T-cell (primary cell): ENCODE measurements at regions not wholly inside any gene's neighbourhood (a gene's known extent, or its start where the extent isn't known, plus 50 kb on each side); places are given as distances from the start of the nearest gene placed in this dataset.

Experiments
- ATAC-seq, 4 experiments: fragments of 200-7000 bp in 3 of 4; fragments of 150-1000 bp in 1 of 4; cut with Tn5 transposase; replicated peaks in 1 of 4; 1 replicate in 3 of 4; 2 replicates in 1 of 4; pipeline ENCODE4 v1.10.0; 2021; ENCODE audit warnings: moderate library complexity in 3 of 4, mild to moderate bottlenecking in 2 of 4, moderate number of reproducible peaks in 1 of 4
- CTCF ChIA-PET, 2 donors: fragments of 300-600 bp; sonication (Branson Sonifier 250); formaldehyde crosslinking; loops; one replicate each; lab custom pipeline; 2022; ENCODE audit warnings: antibody characterized with exemption in 2 of 2; lab: Charles Lee
- POLR2A ChIA-PET, 2 donors: fragments of 300-600 bp; sonication (Branson Sonifier 250); formaldehyde crosslinking; loops; one replicate each; lab custom pipeline; 2022; ENCODE audit warnings: antibody characterized with exemption in 2 of 2; lab: Charles Lee
- DNase-seq, 35 experiments: peaks; one replicate each; pipeline versions ENCODE4 v3.0.0 to v3.0.0-alpha.2; 2013 to 2023
- H3K27ac ChIP-seq: one replicate; pipeline ENCODE4 v1.5.1; 2013; ENCODE audit warnings: low read length
- H3K27me3 ChIP-seq, 2 experiments: replicated peaks in 1 of 2; 1 replicate in 1 of 2; 2 replicates in 1 of 2; pipeline versions ENCODE4 v1.6.1 to v1.7.0; 2013; ENCODE audit warnings: low read length in 1 of 2, mixed read lengths in 1 of 2; ENCODE audit not compliant: control insufficient read depth in 2 of 2, insufficient read depth in 2 of 2; ENCODE audit errors: extremely low read depth in 1 of 2
- H3K36me3 ChIP-seq, 2 donors: 1 replicate in 1 of 2; 2 replicates in 1 of 2; pipeline versions ENCODE4 v1.6.1 to v1.7.0; 2013; ENCODE audit warnings: low read length in 1 of 2; ENCODE audit not compliant: control insufficient read depth in 2 of 2, insufficient read depth in 1 of 2; ENCODE audit errors: extremely low read depth in 1 of 2
- H3K4me1 ChIP-seq, 2 experiments: 1 replicate in 1 of 2; 2 replicates in 1 of 2; pipeline versions ENCODE4 v1.6.1 to v1.7.0; 2013; ENCODE audit warnings: low read length in 2 of 2, mixed read lengths in 1 of 2; ENCODE audit not compliant: insufficient read depth in 2 of 2, control insufficient read depth in 1 of 2; ENCODE audit errors: extremely low read depth in 1 of 2
- H3K4me3 ChIP-seq, 2 donors: 1 replicate in 1 of 2; 2 replicates in 1 of 2; pipeline versions ENCODE4 v1.5.1 to v1.7.0; 2013; ENCODE audit warnings: mild to moderate bottlenecking in 2 of 2, low read length in 1 of 2, moderate library complexity in 1 of 2; ENCODE audit not compliant: control insufficient read depth in 1 of 2; ENCODE audit errors: extremely low read depth in 1 of 2
- H3K9me3 ChIP-seq: 2 replicates; pipeline ENCODE4 v1.7.0; 2013
- H3K27ac Mint-ChIP-seq, 2 donors: one replicate each; pipeline ENCODE4 v1.8.0; 2020 to 2021; ENCODE audit warnings: mild to moderate bottlenecking in 2 of 2, mixed read lengths in 2 of 2
- H3K27me3 Mint-ChIP-seq, 2 donors: one replicate each; pipeline ENCODE4 v1.8.0; 2021 to 2022; ENCODE audit warnings: mixed read lengths in 2 of 2
- H3K36me3 Mint-ChIP-seq: one replicate; pipeline ENCODE4 v1.8.0; 2021; ENCODE audit warnings: mixed read lengths
- H3K4me1 Mint-ChIP-seq, 3 donors: one replicate each; pipeline ENCODE4 v1.8.0; 2020 to 2022; ENCODE audit warnings: mixed read lengths in 3 of 3, mild to moderate bottlenecking in 1 of 3
- H3K4me3 Mint-ChIP-seq, 3 donors: one replicate each; pipeline ENCODE4 v1.8.0; 2020 to 2022; ENCODE audit warnings: mild to moderate bottlenecking in 3 of 3, mixed read lengths in 3 of 3, moderate library complexity in 3 of 3
- H3K9me3 Mint-ChIP-seq, 3 donors: one replicate each; pipeline ENCODE4 v1.8.0; 2020 to 2022; ENCODE audit warnings: mixed read lengths in 3 of 3
- WGBS: methylation state at CpG from one replicate; pipeline ENCODE4 v1.1.5; 2013; ENCODE audit warnings: missing lambda C conversion rate; ENCODE audit not compliant: insufficient coverage; 5-methylcytosine and 5-hydroxymethylcytosine counted together

DNA sequence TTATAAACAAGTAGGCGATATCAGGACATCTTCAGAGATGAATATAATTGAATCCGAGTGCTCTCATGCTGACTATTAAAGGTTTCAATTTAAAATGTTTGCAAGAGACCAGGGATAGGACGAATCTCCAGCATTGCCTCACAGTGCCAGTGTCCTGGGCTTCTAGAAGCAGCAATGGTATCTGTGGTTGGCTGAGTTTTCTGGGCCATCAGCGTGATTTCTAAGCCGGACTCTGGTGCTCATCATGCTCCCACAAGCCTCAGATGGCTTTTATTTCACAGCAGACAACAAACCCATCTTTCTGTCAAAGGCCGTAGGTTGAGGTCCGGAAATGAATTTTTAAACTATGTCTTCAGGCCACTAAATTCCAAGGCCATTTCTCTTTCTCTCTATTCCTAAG lies 187.7 kb downstream of the FOXO1 start:
- ATAC-seq (no peak), DNase-seq (no peak)
- Mint-ChIP-seq H3K4me1 (peaks cover 55 to 73% (median 59%) of the 10 kb centered on the region in 3 donors), H3K9me3 (peaks cover 0 to 4% (median 0%) of the 10 kb centered on the region in 3 donors), H3K4me3 (no peak overlapping the region), H3K36me3 (no peaks in the 10 kb centered on the region), H3K27me3 (no peaks in the 10 kb centered on the region), H3K27ac (peak overlapping the region in 1 of 2 donors; percentile 1)
- Histone ChIP-seq H3K4me1 (peaks cover 26 to 43% of the 10 kb centered on the region in 2 experiments), H3K4me3 (no peak overlapping the region), H3K27ac (no peak overlapping the region), H3K36me3 (no peaks in the 10 kb centered on the region), H3K27me3 (no peaks in the 10 kb centered on the region), H3K9me3 (no peaks in the 10 kb centered on the region)
- CTCF ChIA-PET: no interaction called here
- WGBS: 100% methylated on average over 2 of the region's 7 CpGs
- POLR2A ChIA-PET: no interaction called here

DNA sequence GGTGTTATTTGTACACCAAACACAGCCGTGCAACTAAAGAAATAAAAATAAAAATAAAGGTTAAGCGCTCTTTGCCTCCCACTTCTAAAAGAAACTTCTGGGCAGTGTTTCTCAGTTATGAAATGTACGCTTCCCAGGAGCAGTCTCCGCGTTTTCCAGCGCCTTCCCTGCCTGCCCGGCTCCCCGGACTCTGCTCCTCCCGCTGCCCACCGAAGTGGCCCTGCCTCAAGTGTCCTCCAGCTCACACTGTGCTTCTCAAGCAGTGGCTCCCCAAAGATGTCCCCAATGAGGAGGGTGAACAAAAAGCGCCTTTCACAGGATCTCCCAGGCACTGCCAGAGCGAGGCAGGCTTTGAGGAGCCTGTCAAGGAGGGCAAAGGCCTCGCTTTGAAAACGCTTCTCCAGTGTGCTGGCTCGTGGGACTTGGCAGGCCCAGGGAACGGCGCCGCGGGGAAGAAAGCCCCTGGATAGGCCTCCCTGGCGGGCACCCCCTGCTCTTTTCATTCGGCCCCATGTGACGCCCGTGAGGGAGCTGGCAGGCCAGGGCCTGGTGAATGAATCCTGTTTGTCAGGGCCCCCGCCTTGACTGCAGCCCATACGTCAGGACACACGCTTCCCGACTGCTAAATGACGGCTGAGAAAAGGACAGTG lies 187.1 kb downstream of the FOXO1 start:
- CTCF ChIA-PET: no interaction called here
- Histone ChIP-seq H3K9me3 (no peaks in the 10 kb centered on the region), H3K36me3 (no peaks in the 10 kb centered on the region), H3K4me3 (no peak overlapping the region), H3K27ac (no peak overlapping the region), H3K4me1 (peaks cover 32 to 49% of the 10 kb centered on the region in 2 experiments), H3K27me3 (no peaks in the 10 kb centered on the region)
- H3K9me3 Mint-ChIP-seq: peaks cover 0 to 4% (median 0%) of the 10 kb centered on the region in 3 donors
- ATAC-seq (no peak), DNase-seq (no peak)
- H3K27ac Mint-ChIP-seq: peak overlapping the region in 1 of 2 donors; percentile 1
- no peaks in the 10 kb centered on the region for H3K27me3 Mint-ChIP-seq
- WGBS: 94% methylated on average over 27 of the region's 28 CpGs
- POLR2A ChIA-PET: no interaction called here
- H3K4me3 Mint-ChIP-seq: no peak overlapping the region
- peaks cover 61 to 75% (median 65%) of the 10 kb centered on the region in 3 donors for H3K4me1 Mint-ChIP-seq
- H3K36me3 Mint-ChIP-seq: no peaks in the 10 kb centered on the region

DNA sequence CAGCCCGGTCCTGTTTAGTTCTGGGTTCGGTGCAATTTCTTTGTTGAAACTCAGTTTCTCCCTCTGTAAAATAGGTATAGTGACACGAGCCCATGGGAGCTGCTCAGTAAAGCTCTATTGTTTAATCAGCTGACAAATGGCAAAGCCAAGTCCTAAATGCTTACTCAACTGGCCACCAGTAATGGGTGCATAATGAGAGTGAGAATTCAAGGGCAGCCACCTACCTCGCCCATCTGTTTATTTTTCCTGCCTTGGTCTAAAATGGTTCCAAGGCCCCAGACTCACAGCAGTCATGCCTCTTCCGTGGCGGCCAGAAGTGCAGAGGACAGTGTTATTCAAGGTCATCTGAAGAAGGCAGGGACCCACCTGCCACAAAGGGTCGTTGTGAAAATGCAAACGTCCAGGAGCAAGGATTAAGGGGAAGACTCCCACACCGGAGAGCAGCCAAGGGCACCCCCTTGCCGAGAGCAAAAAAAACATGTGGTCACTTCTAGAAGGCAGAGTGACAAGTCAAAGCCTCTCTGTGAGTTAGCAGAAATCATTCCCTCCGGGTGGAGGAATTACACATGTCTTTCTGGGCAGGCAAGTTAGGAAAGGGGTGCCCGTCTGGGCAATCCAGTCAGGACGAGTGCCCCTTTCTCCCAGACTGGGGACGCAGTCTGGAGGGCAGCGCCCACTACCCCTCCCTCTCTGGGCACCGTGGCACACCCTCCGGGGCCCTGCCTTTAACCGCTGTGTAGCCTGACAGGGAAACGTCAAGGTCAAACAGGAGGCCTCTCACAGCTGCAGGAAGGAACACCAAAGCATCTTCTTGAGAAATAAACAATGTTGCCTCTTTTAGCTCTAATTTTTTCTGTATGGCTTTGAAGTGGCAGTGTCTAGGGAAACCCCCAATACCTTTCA lies 186.2 kb downstream of the FOXO1 start:
- peaks cover 41 to 58% of the 10 kb centered on the region in 2 experiments for H3K4me1 ChIP-seq
- ATAC-seq (peak; percentile 12 to 30 (median 19)), DNase-seq (peak in 5 of 35 experiments; percentile 10 to 51 (median 31))
- no peak overlapping the region for H3K4me3 ChIP-seq
- ChIA-PET POLR2A (no interaction called here), CTCF (interaction anchor here in 1 of 2 donors (0.5 to 0.6 kb wide), 2 partner anchors 28 to 797 kb away, joined by 3 read pairs; no protein-coding TSS in a partner anchor)
- H3K36me3 ChIP-seq: no peaks in the 10 kb centered on the region
- no peak overlapping the region for H3K27ac ChIP-seq
- Mint-ChIP-seq H3K27me3 (no peaks in the 10 kb centered on the region), H3K9me3 (peaks cover 0 to 4% (median 0%) of the 10 kb centered on the region in 3 donors), H3K4me3 (peak overlapping the region in 2 of 3 donors; percentile 31 to 73), H3K4me1 (peaks cover 69 to 79% (median 70%) of the 10 kb centered on the region in 3 donors), H3K27ac (peak overlapping the region; percentile 67 to 94), H3K36me3 (no peaks in the 10 kb centered on the region)
- no peaks in the 10 kb centered on the region for H3K9me3 ChIP-seq
- no peaks in the 10 kb centered on the region for H3K27me3 ChIP-seq
- WGBS: 62% methylated on average over 17 of the region's 19 CpGs

DNA sequence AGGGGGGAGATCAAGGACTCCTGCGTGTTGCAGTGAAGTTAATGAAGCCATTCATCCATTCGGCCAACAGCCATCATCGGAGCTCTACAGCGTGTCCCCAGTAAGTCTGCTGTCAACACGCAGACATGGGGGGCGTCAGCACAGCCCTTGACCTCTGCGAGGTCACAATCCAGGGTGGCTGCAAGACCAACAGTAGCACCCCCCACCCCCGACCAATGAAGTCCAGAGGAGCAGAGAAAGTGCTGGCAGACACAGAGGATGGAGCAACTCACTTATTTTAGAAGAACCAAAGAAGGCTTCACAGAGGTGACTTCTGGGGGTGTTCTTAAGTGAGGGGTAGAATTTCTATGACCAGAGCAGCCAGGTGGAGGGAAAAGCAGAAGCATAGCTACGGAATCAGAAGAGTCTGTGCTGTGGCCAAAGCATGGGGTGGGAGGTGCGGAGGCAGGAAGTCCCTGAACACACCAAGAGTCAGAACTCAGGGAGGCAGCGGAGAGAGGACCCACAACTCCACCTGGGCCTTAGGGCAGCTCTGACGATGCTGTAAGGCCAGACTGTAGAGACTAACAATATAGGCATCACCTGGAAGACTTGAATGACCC lies 185.4 kb downstream of the FOXO1 start:
- Mint-ChIP-seq H3K4me3 (peak overlapping the region in 2 of 3 donors; percentile 31 to 73), H3K9me3 (no peaks in the 10 kb centered on the region), H3K27me3 (no peaks in the 10 kb centered on the region), H3K36me3 (no peaks in the 10 kb centered on the region), H3K4me1 (peaks cover 71 to 79% (median 74%) of the 10 kb centered on the region in 3 donors), H3K27ac (peak overlapping the region; percentile 67 to 94)
- Histone ChIP-seq H3K27me3 (no peaks in the 10 kb centered on the region), H3K4me3 (no peak overlapping the region), H3K4me1 (peaks cover 43 to 65% of the 10 kb centered on the region in 2 experiments), H3K27ac (no peak overlapping the region), H3K36me3 (no peaks in the 10 kb centered on the region), H3K9me3 (no peaks in the 10 kb centered on the region)
- ChIA-PET CTCF (interaction anchor here in 1 of 2 donors (0.6 kb wide), 2 partner anchors 373 to 798 kb away, joined by 3 to 13 read pairs; no protein-coding TSS in a partner anchor), POLR2A (no interaction called here)
- ATAC-seq: no peak
- DNase-seq: no peak
- WGBS: 69% methylated on average over 11 of the region's 12 CpGs

DNA sequence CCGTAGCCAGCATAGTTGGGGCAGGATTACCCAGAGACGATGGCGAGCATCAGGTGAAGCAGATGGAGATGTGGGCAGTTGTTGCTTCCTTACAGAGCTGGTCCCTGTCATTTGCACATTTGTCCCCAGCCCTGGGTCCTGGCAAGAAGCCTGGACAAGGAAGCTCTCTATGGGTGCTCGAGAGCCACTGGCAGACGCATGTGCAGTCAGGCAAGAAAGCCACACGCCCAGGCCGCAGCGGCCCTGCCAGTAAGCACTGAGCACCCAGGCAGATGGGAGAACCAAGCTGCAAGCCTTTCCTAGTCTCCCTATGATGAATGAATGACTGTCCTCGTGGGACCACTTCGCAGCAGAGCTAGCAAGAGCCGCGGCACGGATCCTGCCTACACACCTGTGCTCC lies 182.8 kb downstream of the FOXO1 start:
- Mint-ChIP-seq H3K27me3 (no peaks in the 10 kb centered on the region), H3K27ac (peak overlapping the region; percentile 94 to 97), H3K9me3 (no peaks in the 10 kb centered on the region), H3K4me1 (peaks cover 79 to 88% (median 80%) of the 10 kb centered on the region in 3 donors), H3K4me3 (peak overlapping the region; percentile 22 to 76 (median 47)), H3K36me3 (no peaks in the 10 kb centered on the region)
- DNase-seq (no peak), ATAC-seq (no peak)
- Histone ChIP-seq H3K4me1 (peaks cover 57 to 91% of the 10 kb centered on the region in 2 experiments), H3K36me3 (no peaks in the 10 kb centered on the region), H3K27me3 (no peaks in the 10 kb centered on the region), H3K4me3 (no peak overlapping the region), H3K9me3 (no peaks in the 10 kb centered on the region), H3K27ac (peak overlapping the region; percentile 73)
- ChIA-PET CTCF (interaction anchor here in 1 of 2 donors (0.6 kb wide), 1 partner anchor 200 kb away, joined by 3 read pairs; no protein-coding TSS in a partner anchor), POLR2A (interaction anchor here in 1 of 2 donors (0.6 kb wide), 2 partner anchors 104 to 140 kb away, joined by 3 to 9 read pairs; no protein-coding TSS in a partner anchor)
- WGBS: 96% methylated on average over 10 of the region's 13 CpGs
